HG02885 (cell line): ENCODE measurements at regions not wholly inside any gene's neighbourhood (a gene's known extent, or its start where the extent isn't known, plus 50 kb on each side); places are given as distances from the start of the nearest gene placed in this dataset.
A peak's percentile ranks its signal among the peaks of the same experiment; 100 is the strongest.

Experiments used
- ATAC-seq: cut with Tn5 transposase; IDR thresholded peaks from one replicate; pipeline ENCODE4 v1.9.1; 2021; ENCODE audit warnings: mild to moderate bottlenecking; ENCODE audit not compliant: unreplicated experiment, poor library complexity

DNA sequence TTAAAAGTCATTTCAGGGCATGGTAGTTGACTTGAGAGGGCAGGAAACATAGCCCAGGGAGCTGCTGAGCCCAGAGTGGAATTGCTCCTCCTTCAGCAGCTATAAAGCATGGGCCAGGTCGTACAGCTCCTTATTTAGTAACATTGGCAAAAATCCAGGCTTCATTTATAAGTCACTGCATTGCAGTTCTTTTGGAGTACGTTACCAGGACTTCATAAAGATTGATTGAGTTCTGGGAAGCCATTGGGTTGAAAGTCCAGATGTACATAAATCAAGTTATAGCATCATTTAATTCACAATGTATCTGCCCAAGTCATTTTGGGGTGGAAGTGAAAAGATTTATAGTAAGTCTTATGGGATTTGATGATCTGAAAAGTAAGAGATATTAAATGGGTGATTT, 53.0 kb upstream of the ANKEF1 start:
- ATAC-seq: no peak

GRCh38 chr20:9978397-9979004, 56.3 kb upstream of the ANKEF1 start:
- ATAC-seq: peak; percentile 98

DNA sequence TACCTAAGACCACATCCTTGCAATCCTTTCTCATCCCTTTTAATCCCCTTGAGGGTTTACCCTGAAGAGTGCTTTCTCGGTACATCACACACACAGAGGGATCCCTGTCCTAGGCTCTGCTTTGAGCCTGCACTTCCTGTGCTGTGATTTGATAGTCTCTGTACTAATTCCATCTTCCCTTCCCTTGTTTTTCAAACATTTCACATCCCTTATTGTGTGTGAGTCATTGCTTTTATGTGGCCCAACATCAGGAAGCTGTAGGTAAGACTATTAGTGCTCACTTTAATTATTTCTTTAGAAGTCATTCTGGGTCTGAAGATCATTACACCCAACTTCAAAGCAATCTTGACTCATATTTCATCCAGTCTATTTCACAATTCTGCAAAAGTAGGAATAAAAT, 57.2 kb upstream of the ANKEF1 start:
- ATAC-seq: no peak

- ATAC-seq: no peak
Observed at GRCh38 chr20:9974324-9974723, 60.5 kb upstream of the ANKEF1 start.

- ATAC-seq: no peak
Observed at GRCh38 chr20:9971746-9972145, 63.0 kb upstream of the ANKEF1 start.

- no peak for ATAC-seq
Observed at GRCh38 chr20:9969626-9970025, 65.2 kb upstream of the ANKEF1 start.

DNA sequence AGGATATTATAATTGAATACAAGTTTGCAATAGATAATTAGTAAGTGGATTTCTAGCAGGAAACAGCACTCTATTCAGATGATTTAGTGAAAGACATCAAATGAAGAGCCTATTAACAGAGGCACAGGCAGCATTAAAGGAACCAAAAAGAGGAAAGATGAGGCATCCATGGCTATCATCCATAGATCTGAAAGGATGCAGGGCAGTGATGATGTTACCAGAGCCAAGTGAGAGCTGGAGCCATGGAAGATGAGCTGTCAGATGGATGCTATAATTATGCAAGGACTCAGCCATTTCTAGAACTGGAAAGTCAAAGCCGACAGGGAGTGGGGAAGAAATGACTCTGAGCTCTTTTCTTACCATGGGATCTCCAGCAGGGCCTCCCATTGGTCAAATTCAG, 66.8 kb upstream of the ANKEF1 start:
- ATAC-seq: no peak

- ATAC-seq: no peak
Observed at GRCh38 chr20:9966966-9967365, 67.8 kb upstream of the ANKEF1 start.

- ATAC-seq: no peak
Observed at GRCh38 chr20:9963029-9963428, 71.8 kb upstream of the ANKEF1 start.

GRCh38 chr20:9958693-9959092, 76.1 kb upstream of the ANKEF1 start:
- ATAC-seq: no peak

- no peak for ATAC-seq
Observed at GRCh38 chr20:9955646-9956045, 79.1 kb upstream of the ANKEF1 start.

DNA sequence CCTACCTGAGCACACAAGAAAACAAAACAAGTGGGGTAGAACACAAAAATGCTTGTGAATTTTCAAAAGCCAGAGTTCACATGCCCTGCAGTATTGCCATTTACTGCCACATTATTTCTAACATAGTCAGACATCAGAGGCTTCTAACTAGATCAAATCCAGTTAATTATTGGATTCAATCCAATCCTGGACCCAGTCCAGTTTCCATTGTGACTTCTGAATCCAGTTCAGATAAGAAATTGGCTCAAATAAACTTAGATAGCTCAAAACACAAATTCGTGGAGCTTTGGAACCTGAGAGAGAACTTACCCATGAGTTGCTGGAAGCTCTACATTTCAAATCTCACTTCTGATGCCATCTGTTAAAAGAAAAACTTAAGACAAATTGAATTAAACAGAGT, 85.2 kb upstream of the ANKEF1 start:
- no peak for ATAC-seq

- no peak for ATAC-seq
Observed at GRCh38 chr20:9945408-9945807, 89.4 kb upstream of the ANKEF1 start.

- no peak for ATAC-seq
Observed at GRCh38 chr20:9942736-9943135, 92.1 kb upstream of the ANKEF1 start.

GRCh38 chr20:9940329-9940728, 94.5 kb upstream of the ANKEF1 start:
- no peak for ATAC-seq

DNA sequence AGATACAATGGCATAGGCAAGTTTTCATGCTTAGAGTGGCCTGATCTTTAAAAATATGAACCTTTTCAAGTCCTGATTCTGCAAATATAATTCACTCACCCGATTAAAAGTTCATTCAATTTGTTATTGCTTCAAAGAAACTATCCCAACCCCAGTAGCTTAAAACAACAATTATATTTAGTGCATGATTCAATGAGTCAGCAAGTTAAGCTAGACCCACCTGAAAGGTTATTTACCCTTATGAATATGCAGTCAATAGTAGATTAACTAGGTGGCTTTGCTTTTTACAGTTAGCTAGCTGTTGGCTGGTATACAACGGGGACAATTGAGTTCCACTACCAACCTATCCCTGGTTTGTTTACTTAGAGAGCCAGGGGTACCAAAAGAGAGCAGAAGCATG, 95.6 kb upstream of the ANKEF1 start:
- no peak for ATAC-seq

DNA sequence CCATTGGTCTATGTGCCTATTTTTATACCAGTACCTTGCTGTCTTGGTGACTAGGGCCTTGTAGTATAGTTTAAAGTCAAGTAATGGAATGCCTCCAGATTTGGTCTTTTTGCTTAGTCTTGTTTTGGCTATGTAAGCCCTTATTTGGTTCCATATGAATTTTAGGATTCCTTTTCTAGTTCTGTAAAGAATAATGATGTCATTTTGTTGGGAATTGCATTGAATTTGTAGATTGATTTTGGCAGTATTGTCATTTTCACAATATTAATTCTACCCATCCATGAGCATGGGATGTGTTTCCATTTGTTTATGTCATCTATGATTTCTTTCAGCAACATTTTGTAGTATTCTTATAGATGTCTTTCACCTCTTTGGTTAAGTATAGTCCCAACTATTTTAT, 96.4 kb upstream of the PAK5 start:
- no peak for ATAC-seq

DNA sequence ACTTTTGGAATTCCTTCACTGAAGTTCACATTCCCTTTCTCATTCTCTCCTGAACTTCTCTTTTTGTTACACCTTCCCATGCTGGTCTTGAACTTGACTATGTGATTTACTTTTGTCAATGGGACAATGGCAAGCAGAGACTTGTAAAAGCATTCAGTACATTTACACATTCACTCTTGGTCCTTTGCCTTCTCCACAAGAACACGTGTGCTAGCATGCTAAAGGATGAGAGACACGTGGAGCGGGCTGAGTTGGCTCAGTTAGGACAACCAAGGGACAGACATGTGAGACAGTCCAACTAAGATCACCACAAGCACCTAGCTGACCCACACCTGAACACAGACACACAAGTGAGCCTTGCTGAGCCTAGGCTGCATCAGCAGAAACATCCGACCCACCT, 91.3 kb upstream of the PAK5 start:
- no peak for ATAC-seq

DNA sequence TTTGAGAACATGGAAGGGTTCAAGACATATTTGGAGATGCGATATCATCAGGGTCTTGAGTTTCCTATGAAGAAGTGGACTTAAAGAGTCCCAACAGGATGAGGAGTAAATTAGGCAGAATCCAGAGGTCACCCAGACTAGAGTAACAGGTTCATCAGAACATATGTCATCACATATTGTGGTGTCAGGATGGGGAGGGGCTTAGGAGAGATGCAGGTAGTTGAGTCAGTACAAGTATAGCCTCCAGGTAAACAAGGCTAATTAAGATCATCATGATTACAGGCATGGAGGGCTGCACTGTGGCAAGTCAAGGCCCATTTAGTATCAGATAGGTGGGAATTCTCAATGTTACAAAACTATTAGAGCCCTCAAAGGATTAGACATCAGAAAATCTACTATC, 90.1 kb upstream of the PAK5 start:
- no peak for ATAC-seq

DNA sequence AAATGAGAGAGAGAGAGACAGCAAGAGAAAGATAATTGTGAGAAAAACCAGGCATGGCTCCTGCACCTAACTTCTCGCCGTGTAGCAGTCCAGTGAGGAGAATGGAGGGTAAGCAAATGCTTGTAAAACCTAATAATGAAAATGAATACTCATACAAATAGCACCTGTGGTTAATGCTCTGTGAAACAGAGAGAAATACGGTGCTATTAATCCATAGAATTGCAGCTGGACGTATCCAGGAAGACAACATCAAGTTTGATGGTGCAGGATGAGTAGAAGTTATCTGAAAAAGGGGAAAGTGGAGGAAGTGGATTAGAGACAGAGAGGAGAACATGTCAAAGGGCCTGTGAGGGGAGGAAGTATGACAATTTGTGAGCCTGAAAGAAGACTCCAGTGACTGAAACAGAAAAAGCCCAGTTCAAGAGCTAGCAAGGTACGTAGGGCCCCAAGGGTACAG, 89.4 kb upstream of the PAK5 start:
- ATAC-seq: peak; percentile 91

GRCh38 chr20:9927224-9927623, 88.3 kb upstream of the PAK5 start:
- ATAC-seq: no peak

DNA sequence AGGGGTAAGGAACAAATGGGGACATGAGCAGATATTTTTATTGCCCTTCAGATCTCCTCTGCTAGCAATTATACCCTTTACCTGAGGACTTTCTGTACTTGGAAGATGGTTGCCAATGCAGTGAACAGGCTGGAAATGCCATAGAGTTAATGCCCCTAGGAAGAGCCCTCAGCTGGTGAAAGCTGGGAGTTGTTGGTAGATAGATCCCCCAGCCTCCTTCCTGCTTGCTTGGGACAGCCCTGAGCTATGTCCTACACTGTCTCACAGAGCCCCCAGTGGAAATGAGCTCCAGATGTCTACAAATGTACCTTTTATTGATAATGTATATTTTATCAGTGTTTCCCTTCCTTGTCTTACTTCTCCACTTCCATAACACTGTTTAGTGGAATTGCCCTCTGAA, 87.6 kb upstream of the PAK5 start:
- ATAC-seq: no peak

GRCh38 chr20:9926007-9926406, 87.1 kb upstream of the PAK5 start:
- no peak for ATAC-seq
